ENCODE measurements at regions not wholly inside any gene's neighbourhood (a gene's known extent, or its start where the extent isn't known, plus 50 kb on each side); places are given as distances from the start of the nearest gene placed in this dataset.
"Not testable (repeated sequence)": the region's sequence is repeated elsewhere in the genome, so short reads cannot be mapped to it uniquely, and the experiment has no call there.

DNA sequence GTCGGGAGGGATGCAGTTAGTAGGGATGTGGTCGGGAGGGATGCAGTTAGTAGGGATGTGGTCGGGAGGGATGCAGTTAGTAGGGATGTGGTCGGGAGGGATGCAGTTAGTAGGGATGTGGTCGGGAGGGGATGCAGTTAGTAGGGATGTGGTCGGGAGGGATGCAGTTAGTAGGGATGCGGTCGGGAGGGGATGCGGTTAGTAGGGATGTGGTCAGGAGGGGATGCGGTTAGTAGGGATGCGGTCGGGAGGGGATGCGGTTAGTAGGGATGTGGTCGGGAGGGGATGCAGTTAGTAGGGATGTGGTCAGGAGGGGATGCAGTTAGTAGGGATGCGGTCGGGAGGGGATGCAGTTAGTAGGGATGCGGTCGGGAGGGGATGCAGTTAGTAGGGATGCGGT lies 96.2 kb downstream of the BDH1 start:
- not testable (repeated sequence) for H3K36me3 ChIP-seq (ENCODE audit: control insufficient read depth, insufficient read depth, low read length); H3K9me3 ChIP-seq (ENCODE audit: control insufficient read depth, insufficient read depth, low read length); H3K27ac ChIP-seq (ENCODE audit: low read depth, low read length); DNase-seq (ENCODE audit: low read depth in 4 of 6, low spot score in 6 of 6); H3K27me3 ChIP-seq (ENCODE audit: control insufficient read depth, insufficient read depth, low read length); H3K4me3 ChIP-seq (ENCODE audit: low read depth, low read length)
- 68% methylated on average over 16 of the region's 19 CpGs for WGBS (ENCODE audit: insufficient coverage)
- peaks cover 21% of the 10 kb centered on the region for H3K4me1 ChIP-seq (ENCODE audit: control insufficient read depth, insufficient read depth, low read length)

DNA sequence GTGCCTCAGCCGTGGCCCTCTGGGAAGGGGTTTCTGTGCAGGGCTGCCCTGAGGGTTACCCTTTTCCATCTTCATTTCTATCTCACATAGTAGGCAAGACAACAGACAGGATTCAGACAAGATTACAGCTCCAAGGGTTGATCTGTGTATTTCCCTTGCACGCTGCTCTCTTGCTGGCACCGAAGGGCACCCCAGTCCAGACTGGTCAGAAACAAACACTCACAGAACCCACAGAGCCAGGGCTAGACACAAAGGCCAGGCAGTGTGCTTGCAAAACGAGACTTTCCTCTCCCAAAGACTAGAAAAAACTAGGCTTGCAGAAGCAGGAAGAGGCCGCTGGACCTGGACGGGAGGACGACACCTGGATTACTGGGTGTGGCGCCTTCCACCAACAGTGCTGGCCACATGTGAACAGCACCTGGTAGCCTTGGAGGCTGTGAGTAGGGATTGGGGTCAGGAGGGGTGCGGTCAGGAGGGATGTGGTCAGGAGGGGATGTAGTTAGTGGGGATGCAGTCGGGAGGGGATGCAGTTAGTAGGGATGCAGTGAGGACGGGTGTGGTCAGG lies 96.8 kb downstream of the BDH1 start:
- no peaks in the 10 kb centered on the region for H3K9me3 ChIP-seq (ENCODE audit: control insufficient read depth, insufficient read depth, low read length)
- H3K4me3 ChIP-seq (ENCODE audit: low read depth, low read length), result no peak overlapping the region
- no peaks in the 10 kb centered on the region for H3K27me3 ChIP-seq (ENCODE audit: control insufficient read depth, insufficient read depth, low read length)
- no peaks in the 10 kb centered on the region for H3K36me3 ChIP-seq (ENCODE audit: control insufficient read depth, insufficient read depth, low read length)
- DNase-seq (ENCODE audit: low read depth in 4 of 6, low spot score in 6 of 6), result no peak
- no peak overlapping the region for H3K27ac ChIP-seq (ENCODE audit: low read depth, low read length)
- 92% methylated on average over 7 of the region's 11 CpGs for WGBS (ENCODE audit: insufficient coverage)
- H3K4me1 ChIP-seq (ENCODE audit: control insufficient read depth, insufficient read depth, low read length), result peaks cover 21% of the 10 kb centered on the region

GRCh38 chr3:197458179-197458707 lies 97.5 kb downstream of the BDH1 start:
- DNase-seq (ENCODE audit: low read depth in 4 of 6, low spot score in 6 of 6), result peak in 1 of 6 donors; percentile 32
- Histone ChIP-seq H3K4me1 (ENCODE audit: control insufficient read depth, insufficient read depth, low read length) (peaks cover 21% of the 10 kb centered on the region), H3K27ac (ENCODE audit: low read depth, low read length) (no peak overlapping the region), H3K4me3 (ENCODE audit: low read depth, low read length) (no peak overlapping the region), H3K36me3 (ENCODE audit: control insufficient read depth, insufficient read depth, low read length) (no peaks in the 10 kb centered on the region), H3K27me3 (ENCODE audit: control insufficient read depth, insufficient read depth, low read length) (no peaks in the 10 kb centered on the region), H3K9me3 (ENCODE audit: control insufficient read depth, insufficient read depth, low read length) (no peaks in the 10 kb centered on the region)
- WGBS (ENCODE audit: insufficient coverage), result 65% methylated on average over 5 of the region's 11 CpGs

- Histone ChIP-seq H3K4me3 (ENCODE audit: low read depth, low read length) (peak overlapping the region; percentile 57), H3K27me3 (ENCODE audit: control insufficient read depth, insufficient read depth, low read length) (no peaks in the 10 kb centered on the region), H3K9me3 (ENCODE audit: control insufficient read depth, insufficient read depth, low read length) (no peaks in the 10 kb centered on the region), H3K4me1 (ENCODE audit: control insufficient read depth, insufficient read depth, low read length) (peaks cover 21% of the 10 kb centered on the region), H3K27ac (ENCODE audit: low read depth, low read length) (peak overlapping the region; percentile 80), H3K36me3 (ENCODE audit: control insufficient read depth, insufficient read depth, low read length) (no peaks in the 10 kb centered on the region)
- 3% methylated on average over 43 of the region's 47 CpGs for WGBS (ENCODE audit: insufficient coverage)
- peak in 5 of 6 donors; percentile 54 to 93 (median 65) for DNase-seq (ENCODE audit: low read depth in 4 of 6, low spot score in 6 of 6)
Observed at GRCh38 chr3:197456261-197457091, 99.3 kb downstream of the BDH1 start.

- 76% methylated on average over 2 of the region's 2 CpGs for WGBS (ENCODE audit: insufficient coverage)
- not testable (repeated sequence) for H3K4me3 ChIP-seq (ENCODE audit: low read depth, low read length); H3K9me3 ChIP-seq (ENCODE audit: control insufficient read depth, insufficient read depth, low read length); H3K27me3 ChIP-seq (ENCODE audit: control insufficient read depth, insufficient read depth, low read length); H3K27ac ChIP-seq (ENCODE audit: low read depth, low read length); DNase-seq (ENCODE audit: low read depth in 4 of 6, low spot score in 6 of 6); H3K36me3 ChIP-seq (ENCODE audit: control insufficient read depth, insufficient read depth, low read length)
- peaks cover 21% of the 10 kb centered on the region for H3K4me1 ChIP-seq (ENCODE audit: control insufficient read depth, insufficient read depth, low read length)
Observed at GRCh38 chr3:197454841-197455240, 100.9 kb downstream of the BDH1 start.

- peak in 1 of 6 donors; percentile 79 for DNase-seq (ENCODE audit: low read depth in 4 of 6, low spot score in 6 of 6)
- H3K4me3 ChIP-seq (ENCODE audit: low read depth, low read length), result no peak overlapping the region
- WGBS (ENCODE audit: insufficient coverage), result 67% methylated on average over 1 of the region's 3 CpGs
- H3K9me3 ChIP-seq (ENCODE audit: control insufficient read depth, insufficient read depth, low read length), result no peaks in the 10 kb centered on the region
- no peak overlapping the region for H3K27ac ChIP-seq (ENCODE audit: low read depth, low read length)
- H3K4me1 ChIP-seq (ENCODE audit: control insufficient read depth, insufficient read depth, low read length), result peaks cover 21% of the 10 kb centered on the region
- no peaks in the 10 kb centered on the region for H3K36me3 ChIP-seq (ENCODE audit: control insufficient read depth, insufficient read depth, low read length)
- no peaks in the 10 kb centered on the region for H3K27me3 ChIP-seq (ENCODE audit: control insufficient read depth, insufficient read depth, low read length)
Observed at GRCh38 chr3:197454014-197454413, 101.8 kb downstream of the BDH1 start.

- no CpG with 5 or more reads among the region's 4 CpGs for WGBS (ENCODE audit: insufficient coverage)
- no peaks in the 10 kb centered on the region for H3K9me3 ChIP-seq (ENCODE audit: control insufficient read depth, insufficient read depth, low read length)
- no peak for DNase-seq (ENCODE audit: low read depth in 4 of 6, low spot score in 6 of 6)
- peaks cover 3% of the 10 kb centered on the region for H3K4me1 ChIP-seq (ENCODE audit: control insufficient read depth, insufficient read depth, low read length)
- H3K4me3 ChIP-seq (ENCODE audit: low read depth, low read length), result no peak overlapping the region
- no peaks in the 10 kb centered on the region for H3K36me3 ChIP-seq (ENCODE audit: control insufficient read depth, insufficient read depth, low read length)
- no peak overlapping the region for H3K27ac ChIP-seq (ENCODE audit: low read depth, low read length)
- H3K27me3 ChIP-seq (ENCODE audit: control insufficient read depth, insufficient read depth, low read length), result no peaks in the 10 kb centered on the region
Observed at GRCh38 chr3:197450810-197451209, 105.0 kb downstream of the BDH1 start.

DNA sequence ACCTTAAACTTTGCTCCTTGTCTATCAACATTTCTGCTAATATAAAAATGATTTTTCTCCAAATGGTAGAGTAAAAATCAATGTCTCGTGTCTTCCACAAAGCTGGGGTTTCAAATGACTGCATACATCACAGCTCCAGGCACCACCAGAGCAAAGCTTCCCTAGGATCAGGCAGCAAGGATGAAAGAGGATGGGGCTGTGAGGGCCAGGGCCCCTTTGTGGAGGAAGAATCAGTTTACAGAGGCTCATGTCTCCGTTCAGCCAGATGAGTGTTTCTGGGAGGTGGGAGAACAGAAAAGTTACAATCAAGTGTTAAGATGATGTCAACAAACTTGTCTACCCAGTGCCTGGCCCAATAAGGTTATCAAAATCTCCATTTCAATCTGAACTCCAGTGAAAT lies 105.5 kb downstream of the BDH1 start:
- Histone ChIP-seq H3K4me3 (ENCODE audit: low read depth, low read length) (no peak overlapping the region), H3K9me3 (ENCODE audit: control insufficient read depth, insufficient read depth, low read length) (no peaks in the 10 kb centered on the region), H3K27ac (ENCODE audit: low read depth, low read length) (no peak overlapping the region), H3K4me1 (ENCODE audit: control insufficient read depth, insufficient read depth, low read length) (no peaks in the 10 kb centered on the region), H3K36me3 (ENCODE audit: control insufficient read depth, insufficient read depth, low read length) (no peaks in the 10 kb centered on the region), H3K27me3 (ENCODE audit: control insufficient read depth, insufficient read depth, low read length) (no peaks in the 10 kb centered on the region)
- no peak for DNase-seq (ENCODE audit: low read depth in 4 of 6, low spot score in 6 of 6)
- WGBS (ENCODE audit: insufficient coverage), result no CpG with 5 or more reads among the region's 2 CpGs

DNA sequence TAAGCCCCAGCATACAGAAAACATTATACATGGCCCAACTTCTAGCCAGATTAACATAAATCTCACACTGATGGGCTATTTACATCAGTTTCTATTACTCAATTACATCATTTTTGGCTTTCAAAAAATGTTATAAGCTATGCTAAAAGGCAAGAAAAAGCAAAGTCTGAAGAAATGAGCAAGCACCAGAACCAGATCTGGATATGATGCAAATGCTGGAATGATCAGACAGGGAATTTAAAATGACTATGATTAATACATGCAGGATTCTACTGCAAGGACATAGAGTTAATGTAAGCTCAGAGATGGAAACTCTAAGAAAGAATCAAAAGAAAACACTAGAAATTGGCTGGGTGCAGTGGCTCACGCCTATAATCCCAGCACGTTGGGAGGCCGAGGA lies 106.6 kb downstream of the BDH1 start:
- DNase-seq (ENCODE audit: low read depth in 4 of 6, low spot score in 6 of 6); H3K4me3 ChIP-seq (ENCODE audit: low read depth, low read length); H3K4me1 ChIP-seq (ENCODE audit: control insufficient read depth, insufficient read depth, low read length); H3K9me3 ChIP-seq (ENCODE audit: control insufficient read depth, insufficient read depth, low read length); H3K27ac ChIP-seq (ENCODE audit: low read depth, low read length); H3K27me3 ChIP-seq (ENCODE audit: control insufficient read depth, insufficient read depth, low read length); H3K36me3 ChIP-seq (ENCODE audit: control insufficient read depth, insufficient read depth, low read length): not testable (repeated sequence)
- WGBS (ENCODE audit: insufficient coverage), result 77% methylated on average over 2 of the region's 3 CpGs

- not testable (repeated sequence) for DNase-seq (ENCODE audit: low read depth in 4 of 6, low spot score in 6 of 6); H3K4me3 ChIP-seq (ENCODE audit: low read depth, low read length); H3K36me3 ChIP-seq (ENCODE audit: control insufficient read depth, insufficient read depth, low read length); H3K4me1 ChIP-seq (ENCODE audit: control insufficient read depth, insufficient read depth, low read length); H3K27ac ChIP-seq (ENCODE audit: low read depth, low read length); H3K9me3 ChIP-seq (ENCODE audit: control insufficient read depth, insufficient read depth, low read length); H3K27me3 ChIP-seq (ENCODE audit: control insufficient read depth, insufficient read depth, low read length)
- no CpG with 5 or more reads among the region's 6 CpGs for WGBS (ENCODE audit: insufficient coverage)
Observed at GRCh38 chr3:197447781-197448180, 108.0 kb downstream of the BDH1 start.
